Endodermal cell (in vitro differentiated cells): ENCODE measurements at regions not wholly inside any gene's neighbourhood (a gene's known extent, or its start where the extent isn't known, plus 50 kb on each side); places are given as distances from the start of the nearest gene placed in this dataset.

ENCODE experiments used
- DNase-seq: peaks from one replicate; pipeline ENCODE4 v3.0.0-alpha.2; 2017
- H3K27ac ChIP-seq: 2 replicates; pipeline ENCODE4 v1.5.1; 2013; ENCODE audit warnings: mild to moderate bottlenecking, low read depth, low read length, moderate library complexity
- H3K27me3 ChIP-seq: 2 replicates; pipeline ENCODE4 v1.6.1; 2013; ENCODE audit warnings: mild to moderate bottlenecking, low read length, moderate library complexity; ENCODE audit not compliant: insufficient read depth, control insufficient read depth, poor library complexity, severe bottlenecking
- H3K36me3 ChIP-seq: 2 replicates; pipeline ENCODE4 v1.7.0; 2013; ENCODE audit warnings: mild to moderate bottlenecking, low read length, moderate library complexity; ENCODE audit not compliant: control insufficient read depth, insufficient read depth
- H3K4me1 ChIP-seq: one replicate; pipeline ENCODE4 v1.7.0; 2013; ENCODE audit warnings: low read length; ENCODE audit not compliant: control insufficient read depth, insufficient read depth
- H3K4me3 ChIP-seq: 2 replicates; pipeline ENCODE4 v1.5.1; 2013; ENCODE audit warnings: mild to moderate bottlenecking, low read length, moderate library complexity
- H3K9ac ChIP-seq: 2 replicates; pipeline ENCODE4 v1.6.1; 2013; ENCODE audit warnings: mild to moderate bottlenecking, low read length, moderate library complexity; ENCODE audit not compliant: poor library complexity, severe bottlenecking; ENCODE audit errors: extremely low read depth
- H3K9me3 ChIP-seq: 2 replicates; pipeline ENCODE4 v1.6.1; 2013; ENCODE audit warnings: mild to moderate bottlenecking, low read length, moderate library complexity; ENCODE audit not compliant: control insufficient read depth
- H3K27ac Mint-ChIP-seq: 2 replicates; pipeline ENCODE4 v1.8.0; 2020; ENCODE audit warnings: mixed read lengths
- H3K27me3 Mint-ChIP-seq: 2 replicates; pipeline ENCODE4 v1.8.0; 2021; ENCODE audit warnings: mild to moderate bottlenecking, mixed read lengths; ENCODE audit not compliant: insufficient read depth
- H3K36me3 Mint-ChIP-seq: 2 replicates; pipeline ENCODE4 v1.8.0; 2020; ENCODE audit warnings: low read depth, mixed read lengths
- H3K4me1 Mint-ChIP-seq: 2 replicates; pipeline ENCODE4 v1.8.0; 2020; ENCODE audit warnings: mixed read lengths
- H3K4me3 Mint-ChIP-seq: 2 replicates; pipeline ENCODE4 v1.8.0; 2020; ENCODE audit warnings: mild to moderate bottlenecking, moderate library complexity, mixed read lengths
- H3K9me3 Mint-ChIP-seq: 2 replicates; pipeline ENCODE4 v1.8.0; 2020; ENCODE audit warnings: mild to moderate bottlenecking, mixed read lengths
- WGBS, 2 experiments: methylation state at CpG; one replicate each; pipeline versions ENCODE4 v1.1.5 to v1.1.7; 2013; ENCODE audit warnings: missing lambda C conversion rate in 2 of 2, mixed read lengths in 1 of 2; ENCODE audit not compliant: insufficient coverage in 1 of 2, insufficient read length in 1 of 2; 5-methylcytosine and 5-hydroxymethylcytosine counted together
- TF ChIP-seq, protein P1 (sequence below): fragments of 200-600 bp; sonication (generic); conservative IDR thresholded peaks from 2 replicates; pipeline ENCODE4 v1.5.0; 2021; ENCODE audit warnings: antibody characterized with exemption, mild to moderate bottlenecking

DNA sequence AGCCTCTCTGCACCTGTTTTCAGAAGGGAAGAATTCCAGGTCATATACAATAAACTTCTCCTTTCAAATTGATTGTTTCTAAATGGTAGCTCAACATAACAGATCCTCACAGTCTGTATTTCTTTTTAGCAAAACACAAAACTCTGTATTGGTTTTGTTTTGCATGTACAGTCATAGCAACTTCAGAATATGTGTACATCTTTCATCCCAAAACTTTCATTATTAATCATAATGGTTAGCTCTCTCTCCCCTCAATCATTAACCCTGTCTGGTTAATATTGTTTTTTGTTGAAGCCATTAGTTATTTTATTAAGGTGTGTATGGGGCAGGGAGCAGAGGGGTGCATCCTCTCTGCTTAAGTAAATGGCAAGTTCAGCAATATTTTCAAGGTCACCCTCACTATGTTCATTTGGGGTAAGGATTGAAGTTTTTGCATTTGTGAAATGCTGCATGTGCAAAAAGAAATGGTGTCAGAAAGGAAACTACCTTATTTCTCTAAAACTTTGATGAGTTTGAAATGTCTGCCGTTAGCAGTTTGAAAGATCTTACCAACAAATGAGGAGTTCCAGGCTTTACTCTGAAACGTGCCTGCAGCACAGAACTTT lies 136.8 kb upstream of the BTBD3 start:
- H3K4me1 ChIP-seq = no peaks in the 10 kb centered on the region
- no peak overlapping the region for H3K4me3 ChIP-seq
- no peaks in the 10 kb centered on the region for H3K27me3 ChIP-seq
- H3K9ac ChIP-seq = no peak overlapping the region
- H3K27me3 Mint-ChIP-seq = peaks cover 1% of the 10 kb centered on the region
- no peak overlapping the region for H3K4me3 Mint-ChIP-seq
- no peak overlapping the region for H3K27ac ChIP-seq
- DNase-seq = no peak
- H3K36me3 ChIP-seq = no peaks in the 10 kb centered on the region
- H3K9me3 Mint-ChIP-seq = no peaks in the 10 kb centered on the region
- H3K9me3 ChIP-seq = no peaks in the 10 kb centered on the region
- H3K4me1 Mint-ChIP-seq = peaks cover 17% of the 10 kb centered on the region
- no peaks in the 10 kb centered on the region for H3K36me3 Mint-ChIP-seq
- TF ChIP-seq, protein P1, sequence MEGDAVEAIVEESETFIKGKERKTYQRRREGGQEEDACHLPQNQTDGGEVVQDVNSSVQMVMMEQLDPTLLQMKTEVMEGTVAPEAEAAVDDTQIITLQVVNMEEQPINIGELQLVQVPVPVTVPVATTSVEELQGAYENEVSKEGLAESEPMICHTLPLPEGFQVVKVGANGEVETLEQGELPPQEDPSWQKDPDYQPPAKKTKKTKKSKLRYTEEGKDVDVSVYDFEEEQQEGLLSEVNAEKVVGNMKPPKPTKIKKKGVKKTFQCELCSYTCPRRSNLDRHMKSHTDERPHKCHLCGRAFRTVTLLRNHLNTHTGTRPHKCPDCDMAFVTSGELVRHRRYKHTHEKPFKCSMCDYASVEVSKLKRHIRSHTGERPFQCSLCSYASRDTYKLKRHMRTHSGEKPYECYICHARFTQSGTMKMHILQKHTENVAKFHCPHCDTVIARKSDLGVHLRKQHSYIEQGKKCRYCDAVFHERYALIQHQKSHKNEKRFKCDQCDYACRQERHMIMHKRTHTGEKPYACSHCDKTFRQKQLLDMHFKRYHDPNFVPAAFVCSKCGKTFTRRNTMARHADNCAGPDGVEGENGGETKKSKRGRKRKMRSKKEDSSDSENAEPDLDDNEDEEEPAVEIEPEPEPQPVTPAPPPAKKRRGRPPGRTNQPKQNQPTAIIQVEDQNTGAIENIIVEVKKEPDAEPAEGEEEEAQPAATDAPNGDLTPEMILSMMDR = no peak
- no peak overlapping the region for H3K27ac Mint-ChIP-seq
- 89 to 96% methylated on average over 2 of the region's 2 CpGs for WGBS, 2 experiments

DNA sequence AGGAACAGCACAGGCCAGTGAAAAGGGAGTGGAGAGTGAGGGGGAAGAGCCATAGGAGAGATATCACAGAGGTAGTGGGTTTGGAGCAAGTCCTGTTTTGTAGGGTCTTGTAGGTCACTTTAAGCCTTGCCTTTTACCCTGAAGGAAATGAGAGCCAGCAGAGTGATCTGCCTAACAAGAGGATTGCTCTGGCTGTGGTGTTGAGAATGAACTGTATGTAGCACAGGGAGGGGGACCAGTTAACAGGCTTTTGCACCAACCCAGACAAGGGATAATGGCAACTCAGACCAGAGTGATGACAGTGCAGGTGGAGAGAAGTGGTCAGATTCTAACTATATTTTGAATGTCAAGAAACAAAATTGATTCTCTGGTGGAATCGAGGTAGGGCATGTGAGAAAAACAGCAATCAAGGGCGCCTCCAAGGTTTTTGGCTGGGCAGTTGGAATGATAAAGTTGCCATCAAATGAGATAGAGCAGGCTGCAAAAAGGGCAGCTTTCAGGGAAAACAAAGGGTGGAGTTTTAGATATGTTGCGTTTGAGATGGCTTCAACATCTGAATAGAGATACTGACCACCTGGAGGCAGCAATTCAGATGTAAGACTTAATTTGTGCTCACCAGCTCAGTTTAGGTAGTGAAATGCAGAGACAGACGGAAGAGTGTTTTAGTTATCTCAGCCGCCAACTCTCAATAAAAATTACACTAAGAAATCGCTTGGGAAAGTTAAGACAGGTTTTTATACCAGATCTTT lies 134.4 kb upstream of the BTBD3 start:
- no peak overlapping the region for H3K27ac Mint-ChIP-seq
- TF ChIP-seq, protein P1 = no peak
- H3K4me1 ChIP-seq = no peaks in the 10 kb centered on the region
- H3K36me3 ChIP-seq = no peaks in the 10 kb centered on the region
- H3K36me3 Mint-ChIP-seq = no peaks in the 10 kb centered on the region
- no peak overlapping the region for H3K27ac ChIP-seq
- peaks cover 10% of the 10 kb centered on the region for H3K4me1 Mint-ChIP-seq
- no peak for DNase-seq
- no peak overlapping the region for H3K4me3 Mint-ChIP-seq
- H3K27me3 ChIP-seq = no peaks in the 10 kb centered on the region
- H3K27me3 Mint-ChIP-seq = no peaks in the 10 kb centered on the region
- no peaks in the 10 kb centered on the region for H3K9me3 Mint-ChIP-seq
- 63 to 71% methylated on average over 6 of the region's 6 CpGs for WGBS, 2 experiments
- no peak overlapping the region for H3K4me3 ChIP-seq
- no peaks in the 10 kb centered on the region for H3K9me3 ChIP-seq
- no peak overlapping the region for H3K9ac ChIP-seq

DNA sequence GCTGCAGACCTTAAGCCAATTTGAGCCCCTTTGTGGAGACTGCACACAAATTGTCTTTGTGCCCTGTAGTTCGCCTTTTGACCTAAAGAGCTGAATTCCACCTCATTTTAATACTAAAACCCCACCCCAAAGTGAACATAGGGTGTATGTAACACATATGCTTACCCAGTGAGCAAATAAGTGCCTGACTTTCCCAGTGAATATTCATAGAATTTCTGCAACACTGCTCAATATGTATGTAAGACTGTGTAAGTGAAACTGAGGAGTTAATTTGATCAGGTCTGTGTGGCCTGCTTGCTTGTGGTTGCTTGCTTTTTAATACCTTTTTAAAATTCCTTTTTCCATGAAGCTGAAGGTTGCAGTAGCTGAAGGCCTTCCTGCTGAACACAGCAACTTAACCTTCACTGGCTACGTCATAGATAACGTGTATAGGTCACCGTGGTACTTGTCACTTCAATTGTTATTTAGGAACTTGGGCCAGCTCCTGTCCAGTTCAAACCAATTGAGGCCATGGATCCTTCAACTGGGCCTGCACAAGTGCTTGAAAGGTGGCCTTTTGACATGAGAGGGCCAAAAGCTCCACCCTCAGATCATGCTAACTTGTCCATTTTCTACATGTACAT lies 131.7 kb upstream of the BTBD3 start:
- Mint-ChIP-seq H3K4me3 (no peak overlapping the region), H3K36me3 (no peaks in the 10 kb centered on the region), H3K27ac (no peak overlapping the region), H3K9me3 (no peaks in the 10 kb centered on the region), H3K4me1 (peaks cover 10% of the 10 kb centered on the region), H3K27me3 (no peaks in the 10 kb centered on the region)
- no peaks in the 10 kb centered on the region for H3K9me3 ChIP-seq
- WGBS, 2 experiments = 95 to 100% methylated on average over 3 to 4 of the region's 4 CpGs
- H3K4me1 ChIP-seq = no peaks in the 10 kb centered on the region
- no peak overlapping the region for H3K27ac ChIP-seq
- no peaks in the 10 kb centered on the region for H3K27me3 ChIP-seq
- no peaks in the 10 kb centered on the region for H3K36me3 ChIP-seq
- DNase-seq = no peak
- H3K9ac ChIP-seq = no peak overlapping the region
- no peak overlapping the region for H3K4me3 ChIP-seq
- TF ChIP-seq, protein P1 = no peak
